ENCODE measurements at regions not wholly inside any gene's neighbourhood (a gene's known extent, or its start where the extent isn't known, plus 50 kb on each side); places are given as distances from the start of the nearest gene placed in this dataset.

GRCh38 chr2:20539133-20539719 is 92.4 kb downstream of the RHOB start:
- H3K4me1 Mint-ChIP-seq: no peaks in the 10 kb centered on the region
- H3K27me3 Mint-ChIP-seq: no peaks in the 10 kb centered on the region
- H3K9me3 Mint-ChIP-seq: no peaks in the 10 kb centered on the region
- H3K4me3 Mint-ChIP-seq: no peak overlapping the region
- no peaks in the 10 kb centered on the region for H3K36me3 Mint-ChIP-seq (ENCODE audit: low read depth)
- CTCF ChIA-PET: no interaction called here
- DNase-seq: no peak
- H3K27ac Mint-ChIP-seq: no peak overlapping the region
- POLR2A ChIA-PET: no interaction called here

- H3K4me3 Mint-ChIP-seq: no peak overlapping the region
- ChIA-PET POLR2A (no interaction called here), CTCF (no interaction called here)
- H3K27ac Mint-ChIP-seq: no peak overlapping the region
- no peaks in the 10 kb centered on the region for H3K36me3 Mint-ChIP-seq (ENCODE audit: low read depth)
- no peaks in the 10 kb centered on the region for H3K9me3 Mint-ChIP-seq
- no peaks in the 10 kb centered on the region for H3K4me1 Mint-ChIP-seq
- H3K27me3 Mint-ChIP-seq: no peaks in the 10 kb centered on the region
- DNase-seq: no peak
These were observed 93.1 kb downstream of the RHOB start for GRCh38 chr2:20539776-20540586.

GRCh38 chr2:20540587-20541293 is 93.9 kb downstream of the RHOB start:
- H3K27ac Mint-ChIP-seq: peak overlapping the region; percentile 19
- H3K4me3 Mint-ChIP-seq: no peak overlapping the region
- no peaks in the 10 kb centered on the region for H3K9me3 Mint-ChIP-seq
- no peak for DNase-seq
- no peaks in the 10 kb centered on the region for H3K36me3 Mint-ChIP-seq (ENCODE audit: low read depth)
- no peaks in the 10 kb centered on the region for H3K4me1 Mint-ChIP-seq
- ChIA-PET CTCF (interaction anchor here (1.1 kb wide), 1 partner anchor 91 kb away, joined by 3 read pairs; no protein-coding TSS in a partner anchor), POLR2A (no interaction called here)
- no peaks in the 10 kb centered on the region for H3K27me3 Mint-ChIP-seq

GRCh38 chr2:20541294-20541640 is 94.4 kb downstream of the RHOB start:
- H3K4me1 Mint-ChIP-seq: no peaks in the 10 kb centered on the region
- ChIA-PET POLR2A (no interaction called here), CTCF (interaction anchor here (1.1 kb wide), 1 partner anchor 91 kb away, joined by 3 read pairs; no protein-coding TSS in a partner anchor)
- H3K27me3 Mint-ChIP-seq: peaks cover under 1% of the 10 kb centered on the region
- no peaks in the 10 kb centered on the region for H3K9me3 Mint-ChIP-seq
- no peak overlapping the region for H3K4me3 Mint-ChIP-seq
- DNase-seq: no peak
- no peaks in the 10 kb centered on the region for H3K36me3 Mint-ChIP-seq (ENCODE audit: low read depth)
- H3K27ac Mint-ChIP-seq: no peak overlapping the region

GRCh38 chr2:20541651-20542050 is 94.8 kb downstream of the RHOB start:
- Mint-ChIP-seq H3K9me3 (no peaks in the 10 kb centered on the region), H3K36me3 (ENCODE audit: low read depth) (no peaks in the 10 kb centered on the region), H3K4me3 (no peak overlapping the region), H3K27ac (no peak overlapping the region), H3K27me3 (peaks cover 3% of the 10 kb centered on the region), H3K4me1 (no peaks in the 10 kb centered on the region)
- CTCF ChIA-PET: interaction anchor here (0.9 to 1.1 kb wide), 2 partner anchors 13 to 91 kb away, joined by 3 read pairs; no protein-coding TSS in a partner anchor
- DNase-seq: no peak
- POLR2A ChIA-PET: no interaction called here

- H3K4me1 Mint-ChIP-seq: no peaks in the 10 kb centered on the region
- no peaks in the 10 kb centered on the region for H3K36me3 Mint-ChIP-seq (ENCODE audit: low read depth)
- CTCF ChIA-PET: interaction anchor here (0.6 to 0.9 kb wide), 2 partner anchors 13 to 88 kb away, joined by 3 read pairs; no protein-coding TSS in a partner anchor
- H3K27me3 Mint-ChIP-seq: peaks cover 3% of the 10 kb centered on the region
- H3K4me3 Mint-ChIP-seq: no peak overlapping the region
- H3K9me3 Mint-ChIP-seq: no peaks in the 10 kb centered on the region
- H3K27ac Mint-ChIP-seq: no peak overlapping the region
- no peak for DNase-seq
- POLR2A ChIA-PET: no interaction called here
These were observed 95.4 kb downstream of the RHOB start for GRCh38 chr2:20542269-20542668.

DNA sequence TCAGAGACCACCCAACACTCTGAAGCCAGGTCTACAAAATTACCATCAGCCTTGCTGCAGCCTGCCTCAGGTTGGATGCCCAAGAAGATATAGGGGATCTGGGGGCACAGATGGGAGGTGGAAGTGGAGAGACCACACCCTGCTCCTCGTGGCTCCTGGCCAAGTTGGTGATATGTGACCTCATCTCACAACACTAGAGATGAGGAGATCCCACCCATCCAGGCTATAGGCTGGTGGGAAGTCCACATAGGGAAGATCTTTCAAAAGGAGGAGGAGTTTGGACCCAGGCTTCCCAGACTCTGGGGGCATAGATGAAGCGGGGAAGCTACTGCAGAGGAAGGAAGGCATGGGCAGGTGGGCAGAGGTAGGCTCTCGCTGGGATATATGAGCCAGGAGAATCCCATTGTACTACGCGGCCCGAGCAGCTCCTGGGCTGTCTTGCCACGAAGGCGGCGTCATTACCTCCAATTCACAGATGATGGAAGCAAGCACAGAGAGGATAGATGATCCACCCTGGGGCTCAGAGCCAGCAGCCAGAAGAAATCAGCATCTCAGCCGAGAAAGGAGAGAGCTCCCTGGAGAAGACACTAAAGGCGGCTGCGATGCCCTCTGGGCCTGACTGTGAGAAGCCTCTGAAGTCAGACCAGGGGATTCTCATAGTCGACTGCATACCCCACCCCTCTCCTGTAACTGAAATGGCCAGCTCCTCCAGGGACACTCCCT is 96.0 kb downstream of the RHOB start:
- DNase-seq: no peak
- Mint-ChIP-seq H3K4me3 (no peak overlapping the region), H3K36me3 (ENCODE audit: low read depth) (no peaks in the 10 kb centered on the region), H3K4me1 (no peaks in the 10 kb centered on the region), H3K9me3 (no peaks in the 10 kb centered on the region), H3K27me3 (peaks cover 3% of the 10 kb centered on the region), H3K27ac (no peak overlapping the region)
- POLR2A ChIA-PET: no interaction called here
- CTCF ChIA-PET: interaction anchor here (0.6 kb wide), 1 partner anchor 89 kb away, joined by 3 read pairs; no protein-coding TSS in a partner anchor

DNA sequence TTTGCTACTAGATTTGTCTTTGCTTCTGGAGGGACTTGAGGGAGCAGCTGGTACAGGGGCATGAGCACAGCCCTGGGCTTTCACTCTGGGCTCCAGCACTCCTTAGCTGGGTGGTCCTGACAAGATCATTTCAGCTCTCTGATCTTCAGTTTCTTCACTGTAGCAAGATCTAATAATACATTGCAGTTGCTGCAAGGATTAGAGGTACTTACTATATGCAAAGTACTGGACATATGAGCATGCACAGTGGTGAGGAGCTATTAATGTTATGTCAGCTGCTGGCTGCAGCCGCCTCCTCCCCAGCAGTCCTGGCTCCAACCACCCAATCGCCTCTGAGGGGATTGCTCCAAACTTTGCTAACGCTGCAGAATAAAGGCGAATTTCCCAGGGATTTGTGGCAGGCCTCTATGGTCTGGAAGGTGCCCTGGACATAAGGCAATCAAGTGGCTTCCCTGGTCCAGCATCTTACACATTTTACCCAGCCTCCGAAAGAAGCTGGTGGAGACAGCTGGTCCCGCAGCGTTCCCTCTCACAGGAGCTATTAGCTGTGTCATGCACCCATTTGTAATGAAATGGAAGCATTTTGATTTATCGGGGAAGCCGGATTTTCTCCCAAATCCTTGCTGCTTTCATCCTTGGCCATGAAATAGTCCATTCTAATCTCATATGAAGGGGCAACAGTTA is 96.7 kb downstream of the RHOB start:
- POLR2A ChIA-PET: no interaction called here
- Mint-ChIP-seq H3K4me1 (no peaks in the 10 kb centered on the region), H3K27me3 (peaks cover 3% of the 10 kb centered on the region), H3K36me3 (ENCODE audit: low read depth) (no peaks in the 10 kb centered on the region), H3K4me3 (no peak overlapping the region), H3K27ac (no peak overlapping the region), H3K9me3 (no peaks in the 10 kb centered on the region)
- DNase-seq: no peak
- CTCF ChIA-PET: interaction anchor here (1.0 kb wide), 1 partner anchor 132 kb away, joined by 4 read pairs; no protein-coding TSS in a partner anchor

DNA sequence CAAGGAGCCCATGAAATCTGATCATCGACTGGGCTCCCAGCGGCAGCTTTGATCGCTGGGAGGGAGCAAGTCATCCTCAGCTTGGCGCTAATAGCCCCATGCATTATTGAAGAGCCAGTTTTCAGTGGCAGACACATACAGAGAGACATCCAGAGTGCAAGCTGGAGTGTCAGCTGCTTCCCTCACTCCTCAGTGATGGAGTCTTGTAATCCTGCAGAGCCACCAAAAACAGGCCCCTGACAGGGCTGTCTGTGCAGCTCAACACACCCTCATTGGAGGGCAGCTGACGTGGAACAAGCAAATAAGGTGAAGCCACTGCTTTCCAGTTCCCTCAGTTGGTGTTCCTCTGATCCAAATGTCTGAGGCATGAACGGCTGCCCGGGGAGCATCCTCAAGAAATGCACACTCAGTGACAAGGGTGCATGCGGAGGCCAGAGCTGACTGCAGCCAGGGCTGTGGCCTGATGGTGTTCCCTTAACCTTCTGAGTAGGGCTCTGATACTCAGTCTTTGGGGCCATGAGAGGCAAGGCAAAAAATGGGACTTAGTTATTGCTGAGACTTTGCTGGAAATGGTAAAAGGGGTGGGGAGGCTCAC is 97.4 kb downstream of the RHOB start:
- H3K27me3 Mint-ChIP-seq: peaks cover 3% of the 10 kb centered on the region
- ChIA-PET POLR2A (no interaction called here), CTCF (interaction anchor here (1.0 kb wide), 1 partner anchor 133 kb away, joined by 4 read pairs; no protein-coding TSS in a partner anchor)
- H3K27ac Mint-ChIP-seq: no peak overlapping the region
- H3K9me3 Mint-ChIP-seq: no peaks in the 10 kb centered on the region
- no peak overlapping the region for H3K4me3 Mint-ChIP-seq
- no peak for DNase-seq
- no peaks in the 10 kb centered on the region for H3K4me1 Mint-ChIP-seq
- no peaks in the 10 kb centered on the region for H3K36me3 Mint-ChIP-seq (ENCODE audit: low read depth)

GRCh38 chr2:20549144-20549543 is 101.8 kb downstream of the HS1BP3 start:
- POLR2A ChIA-PET: no interaction called here
- Mint-ChIP-seq H3K4me3 (no peak overlapping the region), H3K36me3 (ENCODE audit: low read depth) (no peaks in the 10 kb centered on the region), H3K27ac (no peak overlapping the region), H3K27me3 (peaks cover 5% of the 10 kb centered on the region), H3K4me1 (no peaks in the 10 kb centered on the region), H3K9me3 (no peaks in the 10 kb centered on the region)
- CTCF ChIA-PET: interaction anchor here (0.9 kb wide), 1 partner anchor 19 kb away, joined by 3 read pairs; no protein-coding TSS in a partner anchor
- DNase-seq: no peak

GRCh38 chr2:20549691-20550348 is 101.1 kb downstream of the HS1BP3 start:
- POLR2A ChIA-PET: no interaction called here
- Mint-ChIP-seq H3K4me1 (no peaks in the 10 kb centered on the region), H3K27me3 (peaks cover 5% of the 10 kb centered on the region), H3K27ac (no peak overlapping the region), H3K4me3 (no peak overlapping the region), H3K9me3 (no peaks in the 10 kb centered on the region), H3K36me3 (ENCODE audit: low read depth) (no peaks in the 10 kb centered on the region)
- DNase-seq: no peak
- CTCF ChIA-PET: interaction anchor here (0.9 kb wide), 1 partner anchor 18 kb away, joined by 3 read pairs; no protein-coding TSS in a partner anchor

Data from activated CD4-positive, alpha-beta T cell treated with anti-CD3 and anti-CD28 coated beads, Interleukin-2, amount 10 ng/mL, durations not matched to agents 7 days and 5 days (primary cell).